ENCODE measurements at regions not wholly inside any gene's neighbourhood (a gene's known extent, or its start where the extent isn't known, plus 50 kb on each side); places are given as distances from the start of the nearest gene placed in this dataset.

DNA sequence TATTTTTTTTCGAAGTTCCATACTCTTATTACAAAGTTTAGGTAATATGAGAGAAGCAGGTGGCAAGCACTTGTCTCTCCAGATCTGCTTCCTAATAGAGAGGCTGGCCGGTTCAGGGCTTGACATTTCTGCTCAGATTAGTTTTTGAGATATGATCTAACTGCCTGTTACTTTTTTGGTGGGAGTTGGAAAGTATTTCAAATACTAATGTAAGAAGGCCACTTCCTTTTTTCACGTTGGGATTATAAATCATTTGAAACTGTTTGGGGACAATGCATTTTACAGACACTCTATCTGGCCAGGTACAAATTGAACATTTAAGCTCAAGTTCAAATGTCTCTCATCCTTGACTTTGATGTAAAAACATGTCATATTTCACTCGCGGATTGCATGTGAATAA is 222.1 kb upstream of the SULF2 start:
- no peak for DNase-seq (ENCODE audit: low spot score)
- peaks cover 18% of the 10 kb centered on the region for H3K9me3 Mint-ChIP-seq

GRCh38 chr20:48006036-48006833 is 221.0 kb upstream of the SULF2 start:
- intact Hi-C loops (cut with micrococcal nuclease), result no loop called here
- Mint-ChIP-seq H3K27me3 (ENCODE audit: insufficient read depth) (no peaks in the 10 kb centered on the region), H3K27ac (no peak overlapping the region), H3K4me1 (ENCODE audit: low read depth) (no peaks in the 10 kb centered on the region), H3K9me3 (peaks cover 18% of the 10 kb centered on the region), H3K4me3 (no peak overlapping the region), H3K36me3 (ENCODE audit: low read depth) (no peaks in the 10 kb centered on the region)
- no peak for DNase-seq (ENCODE audit: low spot score)

More for the DNA sequence above, 222.1 kb upstream of the SULF2 start:
- H3K27me3 Mint-ChIP-seq (ENCODE audit: insufficient read depth), result no peaks in the 10 kb centered on the region
- no peaks in the 10 kb centered on the region for H3K4me1 Mint-ChIP-seq (ENCODE audit: low read depth)
- H3K4me3 Mint-ChIP-seq, result no peak overlapping the region
- H3K27ac Mint-ChIP-seq, result no peak overlapping the region
- no peaks in the 10 kb centered on the region for H3K36me3 Mint-ChIP-seq (ENCODE audit: low read depth)
- intact Hi-C loops (cut with micrococcal nuclease), result no loop called here

- Mint-ChIP-seq H3K9me3 (peaks cover 17% of the 10 kb centered on the region), H3K36me3 (ENCODE audit: low read depth) (no peaks in the 10 kb centered on the region), H3K4me3 (no peak overlapping the region), H3K4me1 (ENCODE audit: low read depth) (no peaks in the 10 kb centered on the region), H3K27me3 (ENCODE audit: insufficient read depth) (no peaks in the 10 kb centered on the region), H3K27ac (no peak overlapping the region)
- no peak for DNase-seq (ENCODE audit: low spot score)
- intact Hi-C loops (cut with micrococcal nuclease), result no loop called here
These were observed 217.7 kb upstream of the SULF2 start for GRCh38 chr20:48003021-48003420.

DNA sequence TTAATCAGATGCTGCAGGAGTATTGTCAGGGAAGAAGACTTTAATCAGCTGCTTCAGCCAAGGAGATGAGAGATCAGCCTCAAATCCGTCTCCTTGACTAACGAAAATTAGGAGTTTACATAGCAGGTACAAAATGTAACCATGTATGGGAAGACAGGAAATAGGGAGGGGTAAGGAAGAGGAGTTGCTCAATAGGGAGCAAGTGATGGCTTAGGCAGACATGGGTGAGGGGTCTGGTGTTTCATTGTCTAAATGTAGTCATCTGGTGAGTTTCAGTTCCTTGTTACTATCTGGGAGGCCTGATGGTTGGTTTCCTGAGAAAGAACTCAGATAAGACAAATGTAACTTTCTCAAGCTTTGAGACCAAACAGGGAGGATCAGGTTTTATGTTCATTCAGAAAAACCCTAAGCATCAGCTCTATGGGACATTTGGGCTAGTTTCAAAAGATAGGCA is 217.3 kb upstream of the SULF2 start:
- Mint-ChIP-seq H3K27me3 (ENCODE audit: insufficient read depth) (no peaks in the 10 kb centered on the region), H3K4me3 (no peak overlapping the region), H3K9me3 (peaks cover 12% of the 10 kb centered on the region), H3K27ac (no peak overlapping the region), H3K36me3 (ENCODE audit: low read depth) (no peaks in the 10 kb centered on the region), H3K4me1 (ENCODE audit: low read depth) (no peaks in the 10 kb centered on the region)
- intact Hi-C loops (cut with micrococcal nuclease), result no loop called here
- no peak for DNase-seq (ENCODE audit: low spot score)

DNA sequence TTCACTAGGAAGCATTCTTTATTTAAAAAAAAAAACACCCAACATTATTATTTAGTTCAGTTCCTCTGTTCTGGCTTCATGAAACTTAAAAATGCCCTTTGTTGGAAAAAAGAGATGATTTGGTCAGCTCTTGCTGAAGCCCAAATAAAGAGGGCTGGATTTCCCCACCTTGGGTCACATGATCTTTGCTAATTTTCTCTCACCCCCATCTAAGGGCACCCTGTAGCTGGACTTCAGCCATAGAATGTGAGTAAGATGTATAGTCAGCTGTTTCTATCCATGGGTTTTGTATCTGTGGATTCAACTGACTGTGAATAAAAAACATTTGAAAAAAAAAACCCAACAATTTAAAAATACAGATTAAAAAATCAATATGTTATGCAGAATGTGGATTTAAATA is 213.9 kb upstream of the SULF2 start:
- H3K36me3 Mint-ChIP-seq (ENCODE audit: low read depth), result no peaks in the 10 kb centered on the region

DNA sequence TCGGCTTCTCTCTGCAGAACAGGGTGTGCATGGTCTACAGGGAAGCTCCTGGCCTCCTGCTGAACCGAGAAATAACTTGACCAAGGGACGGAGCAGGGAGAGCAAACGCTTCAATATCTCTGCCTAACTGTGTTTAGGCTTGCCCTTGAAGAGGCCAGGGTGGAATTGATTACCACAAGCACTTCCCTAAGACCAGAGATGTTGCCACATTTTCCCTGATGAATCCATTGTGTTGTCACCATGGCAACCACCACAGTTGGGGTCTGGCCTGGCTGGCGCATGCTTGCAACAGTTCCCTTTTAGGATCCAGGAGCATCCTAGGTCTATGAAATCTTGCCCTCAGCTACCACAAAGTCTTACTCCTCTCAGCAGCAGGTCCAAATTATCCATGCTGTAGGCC is 213.5 kb upstream of the SULF2 start:
- Mint-ChIP-seq H3K4me3 (no peak overlapping the region), H3K27me3 (ENCODE audit: insufficient read depth) (no peaks in the 10 kb centered on the region), H3K9me3 (peaks cover 6% of the 10 kb centered on the region), H3K36me3 (ENCODE audit: low read depth) (no peaks in the 10 kb centered on the region), H3K4me1 (ENCODE audit: low read depth) (no peaks in the 10 kb centered on the region), H3K27ac (no peak overlapping the region)
- no peak for DNase-seq (ENCODE audit: low spot score)
- intact Hi-C loops (cut with micrococcal nuclease), result no loop called here

More for the DNA sequence above, 213.9 kb upstream of the SULF2 start:
- DNase-seq (ENCODE audit: low spot score), result no peak
- Mint-ChIP-seq H3K27me3 (ENCODE audit: insufficient read depth) (no peaks in the 10 kb centered on the region), H3K27ac (no peak overlapping the region), H3K4me3 (no peak overlapping the region), H3K9me3 (peaks cover 6% of the 10 kb centered on the region), H3K4me1 (ENCODE audit: low read depth) (no peaks in the 10 kb centered on the region)
- intact Hi-C loops (cut with micrococcal nuclease), result no loop called here

- Mint-ChIP-seq H3K36me3 (ENCODE audit: low read depth) (no peaks in the 10 kb centered on the region), H3K4me1 (ENCODE audit: low read depth) (no peaks in the 10 kb centered on the region), H3K27me3 (ENCODE audit: insufficient read depth) (no peaks in the 10 kb centered on the region), H3K4me3 (no peak overlapping the region), H3K27ac (no peak overlapping the region), H3K9me3 (peaks cover 8% of the 10 kb centered on the region)
- no peak for DNase-seq (ENCODE audit: low spot score)
- intact Hi-C loops (cut with micrococcal nuclease), result no loop called here
These were observed 210.4 kb upstream of the SULF2 start for GRCh38 chr20:47995661-47996060.

GRCh38 chr20:47993817-47994216 is 208.5 kb upstream of the SULF2 start:
- Mint-ChIP-seq H3K4me3 (no peak overlapping the region), H3K27ac (no peak overlapping the region), H3K9me3 (peaks cover 8% of the 10 kb centered on the region), H3K36me3 (ENCODE audit: low read depth) (no peaks in the 10 kb centered on the region), H3K4me1 (ENCODE audit: low read depth) (no peaks in the 10 kb centered on the region), H3K27me3 (ENCODE audit: insufficient read depth) (no peaks in the 10 kb centered on the region)
- DNase-seq (ENCODE audit: low spot score), result no peak
- intact Hi-C loops (cut with micrococcal nuclease), result no loop called here

DNA sequence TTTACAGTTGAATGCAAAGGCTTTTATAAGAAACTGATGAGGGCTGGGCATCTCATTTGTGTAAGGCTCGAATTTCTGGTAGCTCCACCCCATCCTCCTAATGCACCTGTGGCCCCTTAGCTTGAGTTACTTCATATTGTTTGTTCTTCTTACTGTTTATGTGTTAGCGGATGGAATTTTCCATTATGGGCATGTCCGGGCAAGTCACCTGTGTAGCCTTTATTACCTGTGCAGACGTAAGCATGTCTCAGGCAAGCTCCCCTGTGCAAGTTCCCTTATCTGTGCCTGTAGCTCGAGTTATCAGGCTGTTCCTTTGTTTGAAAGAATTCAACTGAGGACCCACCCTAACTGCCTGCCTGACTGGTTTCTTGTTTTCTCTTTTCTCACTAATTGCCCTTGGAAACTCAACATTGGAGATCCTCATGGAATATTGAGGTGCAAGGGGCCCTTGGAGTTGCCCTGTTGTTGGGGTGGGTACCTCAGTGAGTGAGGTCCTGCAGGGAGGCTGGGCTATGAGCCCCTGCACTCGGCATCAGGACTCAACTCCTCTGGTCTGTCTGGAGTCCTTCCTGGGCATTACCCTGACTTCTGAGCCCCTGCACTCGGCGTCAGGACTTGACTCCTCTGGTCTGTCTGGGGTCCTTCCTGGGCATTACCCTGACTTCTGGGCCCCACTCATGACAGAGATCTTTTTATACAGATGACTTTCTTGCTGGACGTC is 207.9 kb upstream of the SULF2 start:
- Mint-ChIP-seq H3K9me3 (peaks cover 8% of the 10 kb centered on the region), H3K36me3 (ENCODE audit: low read depth) (no peaks in the 10 kb centered on the region), H3K4me3 (no peak overlapping the region), H3K27ac (no peak overlapping the region), H3K27me3 (ENCODE audit: insufficient read depth) (no peaks in the 10 kb centered on the region), H3K4me1 (ENCODE audit: low read depth) (no peaks in the 10 kb centered on the region)
- DNase-seq (ENCODE audit: low spot score), result no peak
- intact Hi-C loops (cut with micrococcal nuclease), result no loop called here

- H3K27me3 Mint-ChIP-seq (ENCODE audit: insufficient read depth), result no peaks in the 10 kb centered on the region
- no peaks in the 10 kb centered on the region for H3K4me1 Mint-ChIP-seq (ENCODE audit: low read depth)
- H3K27ac Mint-ChIP-seq, result no peak overlapping the region
- DNase-seq (ENCODE audit: low spot score), result no peak
- H3K9me3 Mint-ChIP-seq, result peaks cover 8% of the 10 kb centered on the region
- intact Hi-C loops (cut with micrococcal nuclease), result no loop called here
- no peak overlapping the region for H3K4me3 Mint-ChIP-seq
- no peaks in the 10 kb centered on the region for H3K36me3 Mint-ChIP-seq (ENCODE audit: low read depth)
These were observed 206.7 kb upstream of the SULF2 start for GRCh38 chr20:47991875-47992488.

DNA sequence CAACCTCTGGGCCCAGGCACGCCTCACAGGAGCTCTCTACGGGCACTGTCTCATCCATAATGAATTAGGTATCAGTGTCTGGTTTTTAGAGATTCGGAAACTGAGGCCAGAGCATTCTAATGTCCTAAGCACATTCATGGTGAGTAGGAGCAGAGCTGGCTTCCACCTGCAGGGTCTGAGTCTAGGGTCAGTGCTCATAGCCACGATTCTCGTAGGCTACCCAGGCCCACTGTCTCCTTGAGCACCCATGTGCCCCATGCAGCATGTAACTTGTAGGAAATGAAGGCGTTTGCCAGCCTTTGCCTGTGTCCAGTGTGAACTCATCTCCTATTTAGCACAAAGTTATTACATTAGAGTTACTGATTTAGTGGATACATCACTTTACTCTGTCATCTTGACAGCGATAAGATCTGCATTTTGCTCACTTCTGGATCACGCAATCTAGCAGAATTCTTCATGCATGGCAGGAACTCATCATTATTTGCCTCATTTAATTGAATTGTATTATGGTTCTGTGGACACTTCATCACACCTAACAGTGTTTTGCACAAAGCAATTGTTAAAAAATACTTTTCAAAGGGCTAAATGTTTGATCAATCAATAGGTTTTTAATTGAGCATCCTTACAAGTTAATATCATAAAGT is 205.3 kb upstream of the SULF2 start:
- Mint-ChIP-seq H3K27me3 (ENCODE audit: insufficient read depth) (no peaks in the 10 kb centered on the region), H3K4me3 (no peak overlapping the region), H3K36me3 (ENCODE audit: low read depth) (no peaks in the 10 kb centered on the region), H3K27ac (no peak overlapping the region), H3K9me3 (peaks cover 8% of the 10 kb centered on the region), H3K4me1 (ENCODE audit: low read depth) (no peaks in the 10 kb centered on the region)
- intact Hi-C loops (cut with micrococcal nuclease), result no loop called here
- no peak for DNase-seq (ENCODE audit: low spot score)

DNA sequence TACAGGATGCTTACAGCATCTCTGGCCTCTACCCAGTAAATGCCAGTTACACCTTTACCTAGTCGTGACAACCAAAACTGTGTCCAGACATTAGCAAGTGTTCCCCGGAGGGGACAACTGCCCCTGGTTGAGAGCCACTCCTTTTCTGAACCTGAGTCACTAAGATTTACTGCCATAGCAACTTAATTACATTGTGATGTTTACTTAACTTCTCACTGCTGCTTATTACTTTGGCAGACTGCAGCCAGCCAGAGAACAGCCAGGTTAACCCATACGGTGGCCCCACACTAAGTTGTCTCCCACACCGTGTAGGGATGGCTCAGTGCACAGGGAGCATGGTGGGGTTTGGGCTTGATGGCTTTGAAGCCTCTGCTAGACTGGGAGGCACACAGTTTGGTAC is 204.7 kb upstream of the SULF2 start:
- H3K27ac Mint-ChIP-seq, result no peak overlapping the region
- no peaks in the 10 kb centered on the region for H3K4me1 Mint-ChIP-seq (ENCODE audit: low read depth)
- peaks cover 8% of the 10 kb centered on the region for H3K9me3 Mint-ChIP-seq
- no peak for DNase-seq (ENCODE audit: low spot score)
- no peaks in the 10 kb centered on the region for H3K27me3 Mint-ChIP-seq (ENCODE audit: insufficient read depth)
- no peaks in the 10 kb centered on the region for H3K36me3 Mint-ChIP-seq (ENCODE audit: low read depth)
- intact Hi-C loops (cut with micrococcal nuclease), result no loop called here
- H3K4me3 Mint-ChIP-seq, result no peak overlapping the region

DNA sequence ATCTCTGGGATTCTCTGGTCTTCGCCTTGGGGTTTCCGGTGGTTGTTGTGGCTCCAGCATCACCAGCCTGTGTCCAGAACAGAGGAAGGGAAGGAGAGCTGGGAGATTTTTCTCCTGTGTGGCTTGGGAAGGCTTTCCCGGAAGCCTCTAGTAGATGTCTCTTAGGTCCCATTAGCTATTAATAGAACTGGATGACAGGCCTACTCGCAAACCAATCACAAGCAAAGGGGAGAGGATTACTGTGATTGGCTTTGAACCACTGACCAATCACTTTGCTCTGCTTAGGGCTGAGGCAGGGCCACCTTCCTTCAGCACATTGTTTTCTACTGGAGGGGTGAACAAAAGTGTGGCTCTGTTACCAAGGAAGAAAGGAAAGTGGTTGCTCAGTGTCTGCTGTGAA is 203.4 kb upstream of the SULF2 start:
- Mint-ChIP-seq H3K36me3 (ENCODE audit: low read depth) (no peaks in the 10 kb centered on the region), H3K27me3 (ENCODE audit: insufficient read depth) (no peaks in the 10 kb centered on the region), H3K4me1 (ENCODE audit: low read depth) (no peaks in the 10 kb centered on the region), H3K4me3 (no peak overlapping the region), H3K9me3 (peaks cover 8% of the 10 kb centered on the region), H3K27ac (no peak overlapping the region)
- intact Hi-C loops (cut with micrococcal nuclease), result no loop called here
- DNase-seq (ENCODE audit: low spot score), result no peak
